Esophagus muscularis mucosa (tissue), 4 donors: ENCODE measurements at regions not wholly inside any gene's neighbourhood (a gene's known extent, or its start where the extent isn't known, plus 50 kb on each side); places are given as distances from the start of the nearest gene placed in this dataset.

Experiments
- EP300 ChIP-seq: sonication (generic); formaldehyde crosslinking; IDR thresholded peaks from one replicate; pipeline ENCODE4 v1.6.1; 2017; ENCODE audit warnings: antibody characterized with exemption
- POLR2A ChIP-seq: fragments of 450-650 bp; IDR thresholded peaks from one replicate; pipeline ENCODE4 v1.6.1; 2017; ENCODE audit warnings: antibody characterized with exemption, moderate library complexity, mild to moderate bottlenecking, low read depth
- POLR2AphosphoS5 ChIP-seq, 2 donors: sonication (generic); formaldehyde crosslinking; IDR thresholded peaks; one replicate each; pipeline ENCODE4 v1.6.1; 2017; ENCODE audit warnings: antibody characterized with exemption in 2 of 2
- TF ChIP-seq, protein P1 (sequence below), 3 experiments: fragments of 200-600 bp in 2 of 3; fragments of 450-650 bp in 1 of 3; sonication (generic) in 2 of 3; IDR thresholded peaks; one replicate each; pipeline ENCODE4 v1.5.1; 2017 to 2019; ENCODE audit warnings: antibody characterized with exemption in 3 of 3, mild to moderate bottlenecking in 2 of 3, moderate library complexity in 1 of 3

DNA sequence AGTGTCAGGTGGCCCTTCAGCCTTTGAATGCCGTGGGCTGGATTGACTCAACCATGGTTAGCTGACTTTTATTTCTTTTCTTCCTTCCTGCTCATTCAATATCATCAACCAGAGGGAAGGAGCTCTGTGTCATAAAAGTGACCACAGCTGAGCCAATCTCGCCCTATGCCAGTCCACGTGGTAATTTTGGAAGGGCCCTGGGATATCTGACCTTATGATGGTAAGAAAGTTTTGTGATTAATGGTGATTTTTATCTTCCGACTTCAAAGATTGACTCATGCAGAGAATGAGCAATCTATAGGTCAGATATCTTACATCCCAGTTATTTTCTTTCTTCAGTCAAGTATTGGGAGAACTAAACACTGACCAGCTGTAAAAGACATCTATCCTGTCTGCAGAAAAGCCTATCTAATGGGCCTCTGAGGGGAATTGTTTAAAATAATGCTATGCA lies 170.3 kb downstream of the ZC3H11B start:
- TF ChIP-seq, protein P1, sequence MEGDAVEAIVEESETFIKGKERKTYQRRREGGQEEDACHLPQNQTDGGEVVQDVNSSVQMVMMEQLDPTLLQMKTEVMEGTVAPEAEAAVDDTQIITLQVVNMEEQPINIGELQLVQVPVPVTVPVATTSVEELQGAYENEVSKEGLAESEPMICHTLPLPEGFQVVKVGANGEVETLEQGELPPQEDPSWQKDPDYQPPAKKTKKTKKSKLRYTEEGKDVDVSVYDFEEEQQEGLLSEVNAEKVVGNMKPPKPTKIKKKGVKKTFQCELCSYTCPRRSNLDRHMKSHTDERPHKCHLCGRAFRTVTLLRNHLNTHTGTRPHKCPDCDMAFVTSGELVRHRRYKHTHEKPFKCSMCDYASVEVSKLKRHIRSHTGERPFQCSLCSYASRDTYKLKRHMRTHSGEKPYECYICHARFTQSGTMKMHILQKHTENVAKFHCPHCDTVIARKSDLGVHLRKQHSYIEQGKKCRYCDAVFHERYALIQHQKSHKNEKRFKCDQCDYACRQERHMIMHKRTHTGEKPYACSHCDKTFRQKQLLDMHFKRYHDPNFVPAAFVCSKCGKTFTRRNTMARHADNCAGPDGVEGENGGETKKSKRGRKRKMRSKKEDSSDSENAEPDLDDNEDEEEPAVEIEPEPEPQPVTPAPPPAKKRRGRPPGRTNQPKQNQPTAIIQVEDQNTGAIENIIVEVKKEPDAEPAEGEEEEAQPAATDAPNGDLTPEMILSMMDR (IDR thresholded peaks at IDR 0.05) = no peak
- TF ChIP-seq EP300 (no peak), POLR2A (no peak), POLR2AphosphoS5 (IDR thresholded peaks at IDR 0.05) (no peak)
